ENCODE measurements at regions not wholly inside any gene's neighbourhood (a gene's known extent, or its start where the extent isn't known, plus 50 kb on each side); places are given as distances from the start of the nearest gene placed in this dataset.

- Histone ChIP-seq H4K20me1 (ENCODE audit: insufficient read depth, low read length) (no peaks in the 10 kb centered on the region), H3K4me3 (ENCODE audit: low read depth in 1 of 2, low read length in 2 of 2) (no peak overlapping the region), H3K27ac (ENCODE audit: low read length) (no peak overlapping the region), H3K27me3 (ENCODE audit: insufficient read depth, low read length, poor library complexity) (no peaks in the 10 kb centered on the region), H2AFZ (ENCODE audit: low read depth, low read length) (no peak overlapping the region), H3K9me3 (ENCODE audit: insufficient read depth, low read length, severe bottlenecking) (no peaks in the 10 kb centered on the region), H3K36me3 (ENCODE audit: insufficient read depth, low read length) (no peaks in the 10 kb centered on the region), H3K4me2 (ENCODE audit: insufficient read depth, low read length) (no peak overlapping the region), H3K79me2 (ENCODE audit: insufficient read depth, low read length) (no peaks in the 10 kb centered on the region), H3K9ac (ENCODE audit: low read depth, low read length) (no peak overlapping the region), H3K4me1 (ENCODE audit: insufficient read depth, low read length) (no peaks in the 10 kb centered on the region)
- DNase-seq (no peak), ATAC-seq (ENCODE audit: insufficient read depth, low read depth) (no peak)
- TF ChIP-seq CTCF (IDR thresholded peaks at IDR 0.05; ENCODE audit: borderline replicate concordance, extremely low read depth, low read length, poor library complexity, severe bottlenecking), result no peak
- TF ChIP-seq EZH2 (IDR thresholded peaks at IDR 0.05; ENCODE audit: borderline replicate concordance, low read depth, low read length, severe bottlenecking), result no peak
Measured at GRCh38 chr16:16890964-16891363, 512.0 kb downstream of the NPIPA7 start.

- H2AFZ ChIP-seq (ENCODE audit: low read depth, low read length), result no peak overlapping the region
- H3K79me2 ChIP-seq (ENCODE audit: insufficient read depth, low read length), result no peaks in the 10 kb centered on the region
- H3K4me3 ChIP-seq (ENCODE audit: low read depth in 1 of 2, low read length in 2 of 2), result no peak overlapping the region
- no peak overlapping the region for H3K4me2 ChIP-seq (ENCODE audit: insufficient read depth, low read length)
- ATAC-seq (ENCODE audit: insufficient read depth, low read depth) (no peak), DNase-seq (no peak)
- no peaks in the 10 kb centered on the region for H4K20me1 ChIP-seq (ENCODE audit: insufficient read depth, low read length)
- H3K27me3 ChIP-seq (ENCODE audit: insufficient read depth, low read length, poor library complexity), result no peaks in the 10 kb centered on the region
- H3K4me1 ChIP-seq (ENCODE audit: insufficient read depth, low read length), result no peaks in the 10 kb centered on the region
- no peak overlapping the region for H3K27ac ChIP-seq (ENCODE audit: low read length)
- no peaks in the 10 kb centered on the region for H3K36me3 ChIP-seq (ENCODE audit: insufficient read depth, low read length)
- TF ChIP-seq EZH2 (IDR thresholded peaks at IDR 0.05; ENCODE audit: borderline replicate concordance, low read depth, low read length, severe bottlenecking), result no peak
- no peak overlapping the region for H3K9ac ChIP-seq (ENCODE audit: low read depth, low read length)
- no peaks in the 10 kb centered on the region for H3K9me3 ChIP-seq (ENCODE audit: insufficient read depth, low read length, severe bottlenecking)
Measured at GRCh38 chr16:16904601-16905000, 525.7 kb downstream of the NPIPA7 start.

- no peaks in the 10 kb centered on the region for H3K9me3 ChIP-seq (ENCODE audit: insufficient read depth, low read length, severe bottlenecking)
- H3K36me3 ChIP-seq (ENCODE audit: insufficient read depth, low read length), result no peaks in the 10 kb centered on the region
- no peak overlapping the region for H3K9ac ChIP-seq (ENCODE audit: low read depth, low read length)
- no peaks in the 10 kb centered on the region for H4K20me1 ChIP-seq (ENCODE audit: insufficient read depth, low read length)
- H3K4me1 ChIP-seq (ENCODE audit: insufficient read depth, low read length), result no peaks in the 10 kb centered on the region
- no peak for TF ChIP-seq EZH2 (IDR thresholded peaks at IDR 0.05; ENCODE audit: borderline replicate concordance, low read depth, low read length, severe bottlenecking)
- no peak for TF ChIP-seq CTCF (IDR thresholded peaks at IDR 0.05; ENCODE audit: borderline replicate concordance, extremely low read depth, low read length, poor library complexity, severe bottlenecking)
- no peaks in the 10 kb centered on the region for H3K27me3 ChIP-seq (ENCODE audit: insufficient read depth, low read length, poor library complexity)
- no peak overlapping the region for H3K27ac ChIP-seq (ENCODE audit: low read length)
- no peaks in the 10 kb centered on the region for H3K79me2 ChIP-seq (ENCODE audit: insufficient read depth, low read length)
- no peak overlapping the region for H3K4me3 ChIP-seq (ENCODE audit: low read depth in 1 of 2, low read length in 2 of 2)
- no peak overlapping the region for H2AFZ ChIP-seq (ENCODE audit: low read depth, low read length)
- no peak for ATAC-seq (ENCODE audit: insufficient read depth, low read depth)
- DNase-seq, result no peak
- H3K4me2 ChIP-seq (ENCODE audit: insufficient read depth, low read length), result no peak overlapping the region
Measured at GRCh38 chr16:16905850-16906249, 526.9 kb downstream of the NPIPA7 start.

- no peak overlapping the region for H3K4me3 ChIP-seq (ENCODE audit: low read depth in 1 of 2, low read length in 2 of 2)
- no peaks in the 10 kb centered on the region for H3K79me2 ChIP-seq (ENCODE audit: insufficient read depth, low read length)
- no peaks in the 10 kb centered on the region for H4K20me1 ChIP-seq (ENCODE audit: insufficient read depth, low read length)
- TF ChIP-seq CTCF (IDR thresholded peaks at IDR 0.05; ENCODE audit: borderline replicate concordance, extremely low read depth, low read length, poor library complexity, severe bottlenecking), result no peak
- TF ChIP-seq EZH2 (IDR thresholded peaks at IDR 0.05; ENCODE audit: borderline replicate concordance, low read depth, low read length, severe bottlenecking), result no peak
- no peaks in the 10 kb centered on the region for H3K4me1 ChIP-seq (ENCODE audit: insufficient read depth, low read length)
- H2AFZ ChIP-seq (ENCODE audit: low read depth, low read length), result no peak overlapping the region
- no peak overlapping the region for H3K9ac ChIP-seq (ENCODE audit: low read depth, low read length)
- H3K27me3 ChIP-seq (ENCODE audit: insufficient read depth, low read length, poor library complexity), result no peaks in the 10 kb centered on the region
- H3K36me3 ChIP-seq (ENCODE audit: insufficient read depth, low read length), result no peaks in the 10 kb centered on the region
- DNase-seq (no peak), ATAC-seq (ENCODE audit: insufficient read depth, low read depth) (no peak)
- H3K4me2 ChIP-seq (ENCODE audit: insufficient read depth, low read length), result no peak overlapping the region
- H3K27ac ChIP-seq (ENCODE audit: low read length), result no peak overlapping the region
- H3K9me3 ChIP-seq (ENCODE audit: insufficient read depth, low read length, severe bottlenecking), result no peaks in the 10 kb centered on the region
Measured at GRCh38 chr16:16907089-16907488, 528.1 kb downstream of the NPIPA7 start.

Measured in DND-41 (cell line).